ENCODE measurements at regions not wholly inside any gene's neighbourhood (a gene's known extent, or its start where the extent isn't known, plus 50 kb on each side); places are given as distances from the start of the nearest gene placed in this dataset.

DNA sequence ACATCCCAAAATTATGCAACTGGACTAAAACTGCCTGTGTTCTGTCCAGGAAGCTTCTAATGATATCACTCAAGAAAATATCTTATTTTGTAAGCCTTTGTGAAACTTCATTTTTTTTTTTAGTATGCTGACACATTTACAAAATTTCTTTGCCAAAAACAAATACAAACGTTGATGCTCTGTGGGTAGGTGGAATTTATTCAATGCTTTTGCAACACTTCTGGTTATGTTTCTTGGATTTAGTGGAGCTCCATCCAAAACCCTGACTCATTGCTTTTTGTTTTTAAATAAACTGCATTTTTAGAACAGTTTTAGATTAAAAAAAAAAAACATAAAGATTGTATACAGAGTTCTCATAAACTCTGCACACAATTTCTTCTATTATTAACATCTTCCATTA, 250.9 kb upstream of the MAOA start:
- no peaks in the 10 kb centered on the region for H3K9me3 ChIP-seq (ENCODE audit: insufficient read depth, low read length)
- H3K79me2 ChIP-seq (ENCODE audit: low read length), result no peaks in the 10 kb centered on the region
- no peaks in the 10 kb centered on the region for H3K4me1 ChIP-seq (ENCODE audit: low read length)
- H3K27me3 ChIP-seq (ENCODE audit: low read depth, low read length), result no peaks in the 10 kb centered on the region
- no peak overlapping the region for H2AFZ ChIP-seq (ENCODE audit: low read depth, low read length)
- TF ChIP-seq EZH2phosphoT487 (IDR thresholded peaks at IDR 0.05; ENCODE audit: low read depth), result no peak
- TF ChIP-seq, protein P1, sequence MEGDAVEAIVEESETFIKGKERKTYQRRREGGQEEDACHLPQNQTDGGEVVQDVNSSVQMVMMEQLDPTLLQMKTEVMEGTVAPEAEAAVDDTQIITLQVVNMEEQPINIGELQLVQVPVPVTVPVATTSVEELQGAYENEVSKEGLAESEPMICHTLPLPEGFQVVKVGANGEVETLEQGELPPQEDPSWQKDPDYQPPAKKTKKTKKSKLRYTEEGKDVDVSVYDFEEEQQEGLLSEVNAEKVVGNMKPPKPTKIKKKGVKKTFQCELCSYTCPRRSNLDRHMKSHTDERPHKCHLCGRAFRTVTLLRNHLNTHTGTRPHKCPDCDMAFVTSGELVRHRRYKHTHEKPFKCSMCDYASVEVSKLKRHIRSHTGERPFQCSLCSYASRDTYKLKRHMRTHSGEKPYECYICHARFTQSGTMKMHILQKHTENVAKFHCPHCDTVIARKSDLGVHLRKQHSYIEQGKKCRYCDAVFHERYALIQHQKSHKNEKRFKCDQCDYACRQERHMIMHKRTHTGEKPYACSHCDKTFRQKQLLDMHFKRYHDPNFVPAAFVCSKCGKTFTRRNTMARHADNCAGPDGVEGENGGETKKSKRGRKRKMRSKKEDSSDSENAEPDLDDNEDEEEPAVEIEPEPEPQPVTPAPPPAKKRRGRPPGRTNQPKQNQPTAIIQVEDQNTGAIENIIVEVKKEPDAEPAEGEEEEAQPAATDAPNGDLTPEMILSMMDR (IDR thresholded peaks at IDR 0.05; ENCODE audit: low read depth, low read length), result no peak
- H4K20me1 ChIP-seq (ENCODE audit: insufficient read depth, low read length), result no peaks in the 10 kb centered on the region
- no peak overlapping the region for H3K4me2 ChIP-seq (ENCODE audit: low read length)
- H3K27ac ChIP-seq (ENCODE audit: low read length), result no peak overlapping the region
- no peaks in the 10 kb centered on the region for H3K36me3 ChIP-seq (replicated peaks; ENCODE audit: low read depth, low read length)
- H3K4me3 ChIP-seq (ENCODE audit: low read length), result no peak overlapping the region
- H3K9ac ChIP-seq (ENCODE audit: low read length), result no peak overlapping the region

GRCh38 chrX:43423876-43424275, 232.2 kb upstream of the MAOA start:
- Histone ChIP-seq H3K9me3 (ENCODE audit: insufficient read depth, low read length) (no peaks in the 10 kb centered on the region), H3K27ac (ENCODE audit: low read length) (no peak overlapping the region), H3K9ac (ENCODE audit: low read length) (no peak overlapping the region), H3K79me2 (ENCODE audit: low read length) (no peaks in the 10 kb centered on the region), H2AFZ (ENCODE audit: low read depth, low read length) (no peak overlapping the region), H3K4me1 (ENCODE audit: low read length) (no peaks in the 10 kb centered on the region), H3K27me3 (ENCODE audit: low read depth, low read length) (no peaks in the 10 kb centered on the region), H3K36me3 (replicated peaks; ENCODE audit: low read depth, low read length) (no peaks in the 10 kb centered on the region), H4K20me1 (ENCODE audit: insufficient read depth, low read length) (no peaks in the 10 kb centered on the region), H3K4me3 (ENCODE audit: low read length) (no peak overlapping the region), H3K4me2 (ENCODE audit: low read length) (no peak overlapping the region)
- TF ChIP-seq, protein P1 (IDR thresholded peaks at IDR 0.05; ENCODE audit: low read depth, low read length), result no peak

DNA sequence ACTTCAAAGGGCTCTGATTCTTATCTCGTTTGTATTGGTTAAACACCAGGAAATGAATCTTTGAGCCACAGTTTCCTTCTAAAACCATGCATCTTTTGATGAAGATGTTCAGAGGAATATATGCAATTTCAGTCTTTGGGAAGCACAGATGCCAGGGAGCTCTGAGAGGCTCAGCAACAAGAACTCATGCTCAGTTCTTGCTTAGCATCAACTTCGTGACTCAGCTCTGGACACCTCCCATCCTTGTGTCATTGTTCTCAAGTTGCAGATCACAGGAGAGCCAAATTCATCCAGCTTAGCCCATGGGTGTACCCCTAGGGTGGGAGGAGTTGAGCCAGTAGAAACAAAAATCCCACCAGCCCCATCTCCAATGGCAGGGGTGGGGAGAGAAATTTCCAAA, 219.6 kb upstream of the MAOA start:
- Histone ChIP-seq H3K27me3 (ENCODE audit: low read depth, low read length) (no peaks in the 10 kb centered on the region), H3K36me3 (replicated peaks; ENCODE audit: low read depth, low read length) (no peaks in the 10 kb centered on the region), H3K9me3 (ENCODE audit: insufficient read depth, low read length) (no peaks in the 10 kb centered on the region), H3K79me2 (ENCODE audit: low read length) (no peaks in the 10 kb centered on the region), H3K27ac (ENCODE audit: low read length) (no peak overlapping the region), H3K4me1 (ENCODE audit: low read length) (no peaks in the 10 kb centered on the region), H3K4me3 (ENCODE audit: low read length) (no peak overlapping the region), H2AFZ (ENCODE audit: low read depth, low read length) (no peak overlapping the region), H3K9ac (ENCODE audit: low read length) (no peak overlapping the region), H3K4me2 (ENCODE audit: low read length) (no peak overlapping the region), H4K20me1 (ENCODE audit: insufficient read depth, low read length) (no peaks in the 10 kb centered on the region)
- TF ChIP-seq EZH2phosphoT487 (IDR thresholded peaks at IDR 0.05; ENCODE audit: low read depth), result no peak
- TF ChIP-seq, protein P1 (IDR thresholded peaks at IDR 0.05; ENCODE audit: low read depth, low read length), result no peak

DNA sequence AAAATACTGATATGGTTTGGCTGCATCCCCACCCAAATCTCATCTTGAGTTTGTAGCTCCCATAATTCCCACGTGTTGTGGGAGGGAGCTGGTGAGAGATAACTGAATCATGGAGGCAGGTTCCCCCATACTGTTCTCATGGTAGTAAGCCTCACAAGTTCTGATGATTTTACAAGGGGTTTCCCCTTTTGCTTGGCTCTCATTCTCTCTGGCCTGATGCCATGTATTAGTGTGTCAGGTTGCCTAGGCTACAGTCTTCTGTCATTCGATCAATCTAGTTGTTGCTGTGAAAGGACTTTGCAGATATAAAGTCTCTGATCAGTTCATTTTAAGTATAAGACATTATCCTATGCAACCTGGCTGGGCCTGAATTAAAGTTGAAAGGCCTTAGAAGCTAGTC, 209.3 kb upstream of the MAOA start:
- TF ChIP-seq EZH2phosphoT487 (IDR thresholded peaks at IDR 0.05; ENCODE audit: low read depth), result no peak
- TF ChIP-seq, protein P1 (IDR thresholded peaks at IDR 0.05; ENCODE audit: low read depth, low read length), result no peak
- H4K20me1 ChIP-seq (ENCODE audit: insufficient read depth, low read length), result no peaks in the 10 kb centered on the region
- no peak overlapping the region for H3K27ac ChIP-seq (ENCODE audit: low read length)
- H2AFZ ChIP-seq (ENCODE audit: low read depth, low read length), result no peak overlapping the region
- H3K27me3 ChIP-seq (ENCODE audit: low read depth, low read length), result no peaks in the 10 kb centered on the region
- no peaks in the 10 kb centered on the region for H3K79me2 ChIP-seq (ENCODE audit: low read length)
- H3K9me3 ChIP-seq (ENCODE audit: insufficient read depth, low read length), result no peaks in the 10 kb centered on the region; the same call in 1 of the 2 replicates
- no peak overlapping the region for H3K4me2 ChIP-seq (ENCODE audit: low read length)
- H3K9ac ChIP-seq (ENCODE audit: low read length), result no peak overlapping the region
- no peaks in the 10 kb centered on the region for H3K36me3 ChIP-seq (replicated peaks; ENCODE audit: low read depth, low read length)
- no peak overlapping the region for H3K4me3 ChIP-seq (ENCODE audit: low read length)
- no peaks in the 10 kb centered on the region for H3K4me1 ChIP-seq (ENCODE audit: low read length)
